ENCODE measurements at regions not wholly inside any gene's neighbourhood (a gene's known extent, or its start where the extent isn't known, plus 50 kb on each side); places are given as distances from the start of the nearest gene placed in this dataset.

DNA sequence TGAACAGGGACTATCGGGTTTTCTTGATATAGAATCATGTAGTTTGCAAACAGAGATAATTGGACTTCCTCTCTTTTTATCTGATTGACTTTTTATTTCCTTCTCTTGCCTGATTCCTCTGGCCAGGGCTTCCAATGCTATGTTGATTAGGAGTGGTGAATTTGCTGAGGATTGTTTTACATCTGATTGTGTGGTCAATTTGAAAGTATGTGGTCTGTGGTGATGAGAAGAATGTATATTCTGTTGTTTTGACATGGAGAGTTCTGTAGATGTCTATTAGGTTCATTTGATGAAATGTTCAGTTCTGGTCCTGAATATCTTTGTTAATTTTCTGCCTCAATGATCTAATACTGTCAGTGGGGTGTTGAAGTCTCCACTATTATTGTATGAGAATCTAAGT is 713.2 kb upstream of the CCDC179 start:
- TF ChIP-seq CTCF (IDR thresholded peaks at IDR 0.05) (no peak), POLR2A (IDR thresholded peaks at IDR 0.05) (no peak)

All from esophagus squamous epithelium (tissue), 4 donors.